HG02610 (cell line): ENCODE measurements at regions not wholly inside any gene's neighbourhood (a gene's known extent, or its start where the extent isn't known, plus 50 kb on each side); places are given as distances from the start of the nearest gene placed in this dataset.

ENCODE experiments used
- ATAC-seq: cut with Tn5 transposase; IDR thresholded peaks from one replicate; pipeline ENCODE4 v1.9.1; 2021; ENCODE audit warnings: mild to moderate bottlenecking, moderate library complexity; ENCODE audit not compliant: unreplicated experiment

GRCh38 chr22:48837341-48837935 lies 990.2 kb downstream of the BRD1 start:
- no peak for ATAC-seq

GRCh38 chr22:48836673-48837340 lies 990.9 kb downstream of the BRD1 start:
- ATAC-seq: no peak

- ATAC-seq: no peak
These were observed 991.6 kb downstream of the BRD1 start for GRCh38 chr22:48835857-48836672.

GRCh38 chr22:48835364-48835763 lies 992.3 kb downstream of the BRD1 start:
- ATAC-seq: no peak

- no peak for ATAC-seq
These were observed 993.3 kb downstream of the BRD1 start for GRCh38 chr22:48834404-48834803.

GRCh38 chr22:48832592-48832991 lies 995.1 kb downstream of the BRD1 start:
- no peak for ATAC-seq

- ATAC-seq: no peak
These were observed 997.8 kb downstream of the BRD1 start for GRCh38 chr22:48829908-48830307.

GRCh38 chr22:48828688-48829087 lies 999.0 kb downstream of the BRD1 start:
- ATAC-seq: no peak

- ATAC-seq: no peak
These were observed 999.6 kb downstream of the BRD1 start for GRCh38 chr22:48827904-48828555.

GRCh38 chr22:48827268-48827846 lies 1000.3 kb downstream of the BRD1 start:
- no peak for ATAC-seq

- no peak for ATAC-seq
These were observed 1001.1 kb downstream of the BRD1 start for GRCh38 chr22:48826546-48826945.

GRCh38 chr22:48825802-48826520 lies 1001.7 kb downstream of the BRD1 start:
- ATAC-seq: no peak

GRCh38 chr22:48824712-48825651 lies 1002.7 kb downstream of the BRD1 start:
- ATAC-seq: no peak

- ATAC-seq: no peak
These were observed 1003.7 kb downstream of the BRD1 start for GRCh38 chr22:48823941-48824340.

GRCh38 chr22:48822278-48823233 lies 1005.1 kb downstream of the BRD1 start:
- no peak for ATAC-seq

GRCh38 chr22:48821727-48822126 lies 1005.9 kb downstream of the BRD1 start:
- ATAC-seq: no peak

GRCh38 chr22:48821346-48821690 lies 1006.4 kb downstream of the BRD1 start:
- no peak for ATAC-seq
